HEK293T (cell line): ENCODE measurements at regions not wholly inside any gene's neighbourhood (a gene's known extent, or its start where the extent isn't known, plus 50 kb on each side); places are given as distances from the start of the nearest gene placed in this dataset.

Experiments used
- FOXM1 ChIP-seq: fragments of 450-650 bp; IDR thresholded peaks from 2 replicates; pipeline ENCODE4 v1.6.1; 2017; ENCODE audit warnings: mild to moderate bottlenecking, borderline replicate concordance
- HDGF ChIP-seq: fragments of 450-650 bp; IDR thresholded peaks from 2 replicates; pipeline ENCODE4 v1.6.1; 2017; ENCODE audit warnings: antibody characterized with exemption, borderline replicate concordance
- L3MBTL2 ChIP-seq: fragments of 450-650 bp; conservative IDR thresholded peaks from 2 replicates; pipeline ENCODE4 v1.6.1; 2016; ENCODE audit warnings: mild to moderate bottlenecking
- ZNF384 ChIP-seq: fragments of 450-650 bp; IDR thresholded peaks from 2 replicates; pipeline ENCODE4 v1.6.1; 2016

- TF ChIP-seq L3MBTL2 (no peak), HDGF (no peak), FOXM1 (no peak), ZNF384 (no peak)
Observed at GRCh38 chr4:30868111-30868895, 148.1 kb downstream of the PCDH7 start.
